ENCODE measurements at regions not wholly inside any gene's neighbourhood (a gene's known extent, or its start where the extent isn't known, plus 50 kb on each side); places are given as distances from the start of the nearest gene placed in this dataset.
"Not testable (repeated sequence)": the region's sequence is repeated elsewhere in the genome, so short reads cannot be mapped to it uniquely, and the experiment has no call there.

DNA sequence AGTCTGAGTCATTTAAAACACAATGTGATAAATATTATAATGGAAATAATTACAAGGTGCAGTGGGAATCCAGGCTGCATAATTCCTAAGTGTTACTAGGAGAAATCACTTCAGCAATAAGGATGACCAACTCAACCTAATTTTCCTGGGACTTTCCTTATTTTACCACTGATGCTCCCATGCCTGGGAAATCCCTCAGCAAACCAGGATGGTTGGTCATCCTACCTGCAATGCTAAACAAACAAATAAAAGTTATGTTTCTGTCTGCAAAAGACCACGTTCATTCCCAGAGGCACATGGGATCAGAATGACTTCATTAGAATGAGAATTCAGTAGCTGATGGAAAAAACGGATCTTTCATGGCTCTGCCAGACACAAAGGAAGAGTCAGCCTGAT, 130.8 kb upstream of the RAP1B start:
- no peak for DNase-seq

DNA sequence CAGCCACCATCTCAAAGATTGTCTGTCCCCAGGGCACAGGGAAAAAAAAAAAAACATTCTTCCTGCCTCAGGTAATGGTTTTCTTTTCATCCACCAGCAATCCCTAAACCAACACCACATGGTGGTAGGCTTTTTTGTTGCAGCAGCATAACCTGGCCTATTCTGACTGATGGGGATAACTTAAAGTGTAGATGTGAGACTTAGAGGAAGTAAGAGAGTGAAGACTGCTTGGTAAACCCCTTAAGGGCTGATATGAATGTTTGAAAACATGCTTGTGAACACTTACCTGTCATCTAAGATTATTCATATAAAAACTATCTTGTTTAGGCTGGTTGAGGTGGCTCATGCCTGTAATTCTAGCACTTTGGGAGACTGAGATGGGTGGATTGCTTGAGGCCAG, 130.2 kb upstream of the RAP1B start:
- no peak for DNase-seq

DNA sequence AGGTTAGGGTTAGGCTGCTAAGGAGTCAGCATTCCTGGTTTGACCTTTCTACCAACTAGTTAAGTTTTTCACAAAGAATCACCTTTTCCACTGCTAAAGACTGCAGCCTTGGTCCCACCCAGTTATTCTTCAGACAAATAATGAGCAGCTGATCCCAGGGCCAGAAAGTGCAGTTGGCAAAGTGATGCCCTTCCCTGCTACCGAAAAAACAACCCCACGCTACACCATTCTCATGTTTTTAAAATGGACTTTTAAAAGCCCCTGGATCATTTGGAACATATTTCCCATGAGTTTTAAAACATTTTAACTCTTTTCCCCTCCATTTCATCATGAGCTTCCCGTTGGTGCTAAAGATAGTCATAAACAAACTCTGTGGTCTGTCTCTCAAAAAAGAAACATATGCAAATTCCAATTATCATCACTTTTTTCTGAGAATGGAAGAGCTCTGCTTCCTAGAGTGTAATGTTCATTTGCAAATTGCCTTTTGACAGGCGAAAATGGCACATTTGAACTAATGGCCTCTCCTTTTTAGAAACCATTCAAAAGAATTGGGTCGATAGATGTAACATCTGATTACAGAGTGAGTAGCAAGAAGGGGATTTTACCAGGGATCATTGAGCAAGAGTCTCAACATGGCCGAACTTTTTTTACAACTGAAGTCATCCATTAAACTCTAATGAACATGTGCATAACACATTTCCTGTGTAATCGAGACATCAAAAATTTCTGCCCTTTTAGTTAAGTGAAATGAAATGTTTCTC, 129.3 kb upstream of the RAP1B start:
- DNase-seq, result no peak

DNA sequence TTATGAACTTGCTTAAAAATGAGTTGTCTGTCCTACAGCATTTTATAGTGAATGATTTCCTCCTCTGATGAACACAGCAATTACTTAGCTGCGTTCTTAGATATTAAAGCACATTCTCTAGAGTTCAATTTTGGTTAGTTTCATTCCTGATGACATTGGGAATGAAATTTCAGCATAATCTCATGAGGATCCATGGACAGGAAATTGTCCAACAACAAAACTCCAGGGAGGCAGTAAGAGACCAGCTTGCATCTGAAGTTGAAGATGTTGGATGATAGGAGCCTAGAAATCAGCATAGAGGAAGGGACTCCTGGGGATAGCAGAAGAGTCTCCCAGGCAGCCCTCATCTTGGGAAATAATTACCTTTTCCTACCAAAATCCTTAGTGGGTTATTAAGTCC, 128.7 kb upstream of the RAP1B start:
- DNase-seq, result no peak

DNA sequence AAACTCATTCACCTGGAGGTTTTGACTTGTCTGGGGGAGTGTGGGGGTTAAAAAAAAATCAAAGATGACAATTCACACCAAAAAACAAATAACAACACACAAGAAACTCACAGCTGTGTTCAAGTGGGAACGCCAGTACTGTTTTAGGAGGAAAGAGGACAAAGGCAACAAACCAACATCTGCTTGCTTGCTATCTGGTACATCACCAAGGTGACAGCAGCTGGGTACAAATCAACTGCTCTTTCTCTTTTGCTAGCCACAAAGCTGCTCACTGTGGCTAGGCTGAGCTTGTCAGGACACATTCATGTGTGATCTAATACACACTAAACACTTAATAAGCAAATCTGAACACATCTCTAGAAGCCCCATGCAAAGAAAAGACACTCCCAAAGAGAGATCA, 128.0 kb upstream of the RAP1B start:
- no peak for DNase-seq

DNA sequence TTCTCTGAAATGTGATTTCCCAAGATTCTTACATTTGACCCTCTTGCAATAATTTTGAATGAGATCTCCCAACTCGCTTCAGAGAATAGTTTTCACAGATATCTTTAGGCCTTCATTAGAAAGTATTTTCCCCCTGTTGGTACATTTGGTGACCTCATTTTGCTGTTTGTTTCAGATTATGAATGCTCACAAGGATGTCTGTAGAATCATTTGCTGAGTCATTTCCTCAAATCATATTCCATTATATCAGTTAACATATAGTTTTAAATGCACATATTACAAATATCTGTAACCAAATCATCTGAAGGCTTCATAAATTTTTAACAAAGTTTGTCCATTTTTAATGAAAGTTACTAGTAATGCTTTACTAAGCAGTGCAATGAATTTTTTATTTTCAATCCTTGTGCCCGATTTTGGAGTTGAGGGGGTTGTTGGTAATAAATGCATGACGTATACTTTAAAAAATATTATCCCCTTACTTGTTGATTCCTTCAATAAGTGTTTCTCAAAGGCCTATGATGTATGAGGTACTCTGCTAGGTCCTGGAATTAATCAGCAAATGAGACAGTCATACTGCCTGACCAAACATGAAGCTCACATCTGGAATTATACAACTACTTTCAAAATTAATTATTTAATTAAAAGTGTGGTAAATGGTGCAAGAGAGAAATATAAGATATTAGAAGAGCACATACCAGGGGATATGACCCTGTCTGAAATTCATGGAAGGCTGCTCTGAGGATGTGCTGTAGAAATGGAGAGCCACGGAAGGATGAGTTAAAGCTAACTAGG, 126.9 kb upstream of the RAP1B start:
- DNase-seq, result no peak

DNA sequence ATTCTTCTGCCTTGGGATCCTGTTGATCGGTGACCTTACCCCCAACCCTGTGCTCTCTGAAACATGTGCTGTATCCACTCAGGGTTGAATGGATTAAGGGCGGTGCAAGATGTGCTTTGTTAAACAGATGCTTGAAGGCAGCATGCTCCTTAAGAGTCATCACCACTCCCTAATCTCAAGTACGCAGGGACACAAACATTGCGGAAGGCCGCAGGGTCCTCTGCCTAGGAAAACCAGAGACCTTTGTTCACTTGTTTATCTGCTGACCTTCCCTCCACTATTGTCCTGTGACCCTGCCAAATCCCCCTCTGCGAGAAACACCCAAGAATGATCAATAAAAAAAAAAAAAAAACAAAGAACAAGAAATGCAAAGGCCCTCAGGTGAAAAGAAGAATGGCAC, 126.1 kb upstream of the RAP1B start:
- not testable (repeated sequence) for DNase-seq

DNA sequence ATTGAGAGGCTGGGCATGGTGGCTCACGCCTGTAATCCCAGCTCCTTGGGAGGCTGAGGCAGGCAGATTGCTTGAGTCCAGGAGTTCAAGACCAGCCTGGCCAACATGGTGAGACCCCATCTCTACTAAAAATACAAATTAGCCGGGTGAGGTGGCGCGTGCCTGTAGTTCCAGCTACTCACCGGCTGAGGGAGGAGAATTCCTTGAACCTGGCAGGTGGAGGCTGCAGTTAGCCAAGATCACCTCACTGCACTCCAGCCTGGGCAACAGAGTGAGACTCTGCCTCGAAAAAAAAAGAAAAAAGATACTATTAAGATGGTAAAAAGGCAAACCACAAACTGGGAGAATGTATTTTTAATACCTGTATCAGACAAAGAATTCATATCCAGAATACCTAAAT, 124.2 kb upstream of the RAP1B start:
- DNase-seq, result not testable (repeated sequence)

DNA sequence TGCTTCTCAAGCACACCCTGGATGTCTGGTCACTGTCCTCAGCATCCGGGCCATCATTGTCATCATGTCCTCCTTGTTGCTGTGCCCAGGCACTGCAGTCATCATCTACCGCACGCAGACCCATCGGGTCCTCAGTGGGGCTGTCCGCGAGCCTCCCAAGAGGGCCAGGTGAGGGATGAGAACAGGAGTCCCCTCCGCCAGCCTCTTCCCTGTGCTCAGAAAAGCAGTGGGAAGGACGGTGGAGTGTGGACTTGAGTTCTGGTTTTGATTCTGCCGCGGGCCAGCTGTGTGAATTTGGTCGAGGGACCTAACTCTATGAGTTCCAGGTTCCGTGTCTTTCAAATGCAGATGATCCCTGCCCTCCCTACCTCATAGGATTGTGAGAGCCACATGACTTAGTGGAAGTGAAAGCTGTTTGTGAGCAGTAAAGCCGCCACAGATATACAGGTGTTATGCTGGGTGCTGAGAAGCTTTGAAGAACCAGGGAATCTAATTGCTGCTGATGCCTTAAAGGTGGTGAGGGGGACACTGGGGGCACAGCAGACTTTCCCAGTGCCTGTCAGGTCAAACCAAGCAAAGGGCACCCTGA, 122.9 kb upstream of the RAP1B start:
- DNase-seq, result no peak

DNA sequence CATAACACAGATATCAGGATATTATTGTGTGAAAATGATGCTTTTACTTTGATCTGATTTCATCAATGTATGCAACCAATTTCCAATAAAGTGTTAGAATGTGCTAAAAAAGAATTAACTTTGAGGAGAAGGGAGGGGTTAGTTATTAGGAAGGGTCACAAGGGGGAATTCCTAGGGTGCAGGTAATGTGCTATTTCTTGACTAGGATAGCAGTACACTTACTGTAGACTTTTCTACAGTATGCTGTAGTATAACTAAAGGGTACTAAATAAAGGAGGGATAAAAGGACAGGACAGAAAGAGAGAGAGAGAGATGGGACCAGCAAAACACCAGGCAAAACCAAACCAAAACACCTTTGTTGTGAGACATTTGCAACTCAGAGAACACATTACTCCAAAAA, 121.4 kb upstream of the RAP1B start:
- DNase-seq, result no peak

DNA sequence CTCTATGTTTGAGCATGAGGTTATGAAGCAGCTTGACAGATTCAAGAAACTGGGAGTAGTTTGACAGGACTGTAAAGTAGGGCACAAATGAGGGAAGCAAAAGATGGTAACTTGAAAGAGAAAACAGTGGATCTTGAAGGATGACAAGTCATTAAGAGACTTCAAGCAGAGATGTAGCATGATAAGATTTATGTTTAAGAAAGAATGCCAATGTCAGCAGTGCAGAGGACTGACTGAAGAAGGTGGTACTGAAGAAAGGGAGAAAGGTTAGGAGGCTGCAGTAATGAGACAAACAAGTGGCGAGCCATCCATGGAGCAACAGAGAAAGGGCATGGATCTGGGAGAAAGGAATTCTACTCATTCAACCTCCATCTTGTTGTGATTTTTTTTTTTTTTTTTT, 120.2 kb upstream of the RAP1B start:
- no peak for DNase-seq

DNA sequence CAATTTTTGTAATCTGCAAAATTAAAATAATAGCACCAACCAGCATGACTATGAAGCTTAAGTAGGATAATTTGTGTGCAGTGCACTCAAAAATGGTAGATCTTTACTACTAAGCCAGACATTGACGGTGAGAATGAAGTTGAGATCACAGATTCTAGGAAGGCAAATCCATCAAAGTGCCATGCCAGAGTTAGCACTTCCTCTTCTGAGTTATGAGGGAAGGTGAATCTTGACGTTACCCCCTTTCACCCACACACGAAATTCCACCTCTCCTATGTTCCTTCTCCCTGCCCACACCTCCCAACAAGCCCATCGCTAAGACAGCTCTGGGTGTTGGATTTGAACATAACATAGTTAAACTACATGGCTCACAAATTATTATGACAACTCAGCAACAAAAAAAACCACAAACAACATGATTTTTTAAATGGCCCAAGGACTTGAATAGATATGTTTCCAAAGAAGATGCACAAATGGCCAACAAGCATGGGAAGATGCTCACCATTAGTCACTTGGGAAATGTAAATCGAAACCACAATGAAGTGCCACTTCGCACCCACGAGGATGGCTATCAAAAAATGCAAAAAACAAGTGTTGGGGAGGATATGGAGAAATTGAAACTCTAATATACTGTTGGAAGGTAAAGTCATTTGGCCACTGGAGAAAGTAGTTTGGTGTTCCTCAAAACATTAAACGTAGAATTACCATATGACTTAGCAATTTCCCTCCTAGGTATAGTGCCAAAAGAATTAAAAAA, 119.3 kb upstream of the RAP1B start:
- no peak for DNase-seq

DNA sequence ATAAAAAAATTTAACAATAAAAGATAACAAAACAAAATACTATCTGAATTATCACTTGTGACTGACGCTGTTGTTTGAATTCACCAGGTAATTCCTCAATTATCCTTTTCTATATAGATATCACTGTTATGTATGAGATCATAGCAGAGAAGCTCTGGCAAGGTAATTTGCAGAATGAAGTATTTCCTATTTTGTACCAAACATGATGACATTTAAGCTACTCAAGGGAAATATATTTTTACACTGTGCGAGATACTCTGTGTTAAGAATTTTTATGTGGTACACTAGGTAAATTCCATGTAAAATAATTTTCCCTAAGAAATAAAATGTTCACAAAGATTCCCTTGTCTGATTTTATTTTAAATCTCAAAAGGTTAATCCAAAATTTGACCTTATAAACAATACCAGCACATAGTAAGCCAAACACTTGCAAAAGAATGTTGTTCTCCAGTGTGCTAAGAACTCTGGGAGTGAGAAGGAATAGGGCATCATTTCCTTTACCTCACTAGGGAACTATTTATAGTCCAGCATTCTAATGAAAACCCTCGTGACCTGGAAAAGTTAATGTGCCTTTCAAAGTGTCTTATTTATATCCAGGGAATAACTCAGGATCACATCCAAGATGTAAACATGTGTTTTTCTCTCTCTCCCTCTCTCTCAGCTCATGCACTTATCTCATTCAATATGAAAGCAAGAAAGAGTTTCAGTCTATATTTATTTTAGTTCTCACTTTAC, 115.2 kb upstream of the RAP1B start:
- no peak for DNase-seq

DNA sequence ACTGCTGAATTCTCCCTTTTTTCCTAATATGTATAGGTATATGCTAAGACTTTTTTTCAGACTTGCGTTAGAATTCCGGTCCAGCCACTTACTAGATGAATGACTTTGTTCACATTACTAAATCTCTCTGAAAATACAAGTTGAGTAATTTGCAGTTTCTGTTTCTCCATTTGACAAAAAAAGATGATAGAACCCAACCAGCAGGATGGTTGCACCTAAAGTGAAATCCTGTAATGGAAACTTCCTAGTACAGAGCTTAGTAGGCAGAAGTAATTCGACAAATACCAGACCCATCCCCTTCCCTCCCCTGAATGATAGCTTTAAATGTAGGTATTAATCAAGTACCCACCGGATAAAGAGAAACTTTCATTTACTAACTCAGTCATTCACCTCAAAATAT, 113.6 kb upstream of the RAP1B start:
- no peak for DNase-seq

DNA sequence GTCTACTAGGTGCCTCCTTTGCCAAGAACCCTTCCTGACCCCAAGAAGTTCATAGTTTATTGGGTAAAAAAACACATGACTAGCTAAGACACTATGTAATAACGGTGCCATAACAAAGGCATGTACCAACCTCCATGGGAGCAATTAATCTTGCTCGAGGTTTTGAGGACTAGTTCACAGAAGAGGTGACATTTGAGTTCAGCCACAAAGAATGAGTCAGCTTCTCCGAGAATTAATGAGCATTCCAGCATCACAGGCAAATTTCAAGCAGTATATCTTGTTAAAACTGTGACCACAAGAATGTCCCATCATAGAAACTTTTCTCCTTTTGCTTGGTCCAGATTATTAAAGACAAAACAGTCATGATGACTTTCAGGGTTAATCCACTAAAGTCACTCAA, 113.0 kb upstream of the RAP1B start:
- no peak for DNase-seq

DNA sequence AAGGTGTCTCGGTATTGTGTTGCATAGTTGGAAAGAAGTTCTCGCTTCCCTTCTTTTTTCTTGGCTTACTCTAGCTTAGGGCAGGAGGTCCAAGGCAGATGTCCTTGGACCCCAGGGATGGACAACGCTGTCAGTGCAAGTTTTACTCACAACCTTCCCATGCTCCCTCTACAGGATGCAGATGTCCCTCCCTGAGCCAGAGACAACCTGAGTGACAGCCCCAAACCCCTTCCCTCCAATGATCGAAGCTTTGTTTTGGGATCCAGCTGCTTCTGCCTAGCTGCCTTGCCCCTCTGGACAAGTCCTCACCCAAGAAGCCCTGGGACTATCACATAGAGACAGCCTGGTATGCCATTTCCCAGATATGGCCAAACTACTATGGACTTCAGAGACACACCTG, 112.0 kb upstream of the RAP1B start:
- no peak for DNase-seq

DNA sequence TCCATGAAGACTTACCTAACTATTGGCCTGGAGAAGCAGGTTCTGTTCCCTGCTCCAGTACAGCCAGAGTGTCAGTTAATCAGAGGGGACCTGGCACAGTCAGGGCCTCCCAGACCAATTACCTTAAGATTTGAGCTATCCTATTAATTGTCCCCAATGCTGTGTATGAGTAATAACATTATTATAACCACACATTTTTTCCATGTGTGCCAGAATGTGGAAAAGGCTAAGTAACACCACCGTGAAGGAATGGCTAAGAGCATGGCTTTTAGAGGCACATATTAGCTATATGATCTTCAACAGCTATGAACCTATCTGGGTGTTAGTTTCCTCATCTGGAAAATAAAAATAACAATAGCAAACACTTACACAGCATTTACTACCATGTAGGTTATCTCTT, 111.1 kb upstream of the RAP1B start:
- DNase-seq, result no peak

DNA sequence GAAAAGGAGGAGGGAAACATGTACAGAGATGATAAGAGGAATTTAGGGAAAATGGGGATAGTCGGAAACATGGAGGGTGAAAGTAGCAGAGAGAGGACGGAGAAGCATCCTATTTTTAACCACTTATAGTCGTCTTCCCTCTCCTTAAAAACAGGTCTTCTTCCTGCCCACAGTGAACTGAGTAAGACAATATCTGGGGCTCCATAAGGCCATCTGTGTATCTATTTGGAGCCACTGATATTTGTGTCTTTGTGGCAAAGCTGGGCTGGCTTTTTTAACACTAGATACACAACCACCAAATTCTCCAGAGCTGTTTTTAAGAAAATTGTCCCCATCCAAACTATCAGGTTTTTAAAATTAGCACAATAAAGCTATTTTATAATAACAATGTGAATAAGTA, 109.5 kb upstream of the RAP1B start:
- DNase-seq, result no peak

DNA sequence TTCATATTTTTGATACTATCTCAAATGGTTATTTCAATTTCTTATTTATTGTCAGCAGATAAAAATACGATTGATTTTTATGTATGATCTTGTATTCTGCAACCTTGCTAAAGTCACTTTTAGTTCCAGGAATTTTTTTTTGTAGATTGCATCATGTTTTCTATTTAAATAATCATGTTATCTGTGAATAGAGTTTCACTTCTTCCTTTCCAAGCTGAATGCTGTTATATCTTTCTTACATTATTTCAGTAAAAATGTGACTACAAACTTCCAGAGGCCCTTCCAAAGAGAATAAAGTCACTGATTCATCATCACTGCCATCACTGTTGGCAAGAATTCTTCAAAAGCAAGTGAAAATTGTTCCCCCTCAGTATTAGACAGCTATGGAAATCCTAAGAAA, 104.7 kb upstream of the RAP1B start:
- no peak for DNase-seq

DNA sequence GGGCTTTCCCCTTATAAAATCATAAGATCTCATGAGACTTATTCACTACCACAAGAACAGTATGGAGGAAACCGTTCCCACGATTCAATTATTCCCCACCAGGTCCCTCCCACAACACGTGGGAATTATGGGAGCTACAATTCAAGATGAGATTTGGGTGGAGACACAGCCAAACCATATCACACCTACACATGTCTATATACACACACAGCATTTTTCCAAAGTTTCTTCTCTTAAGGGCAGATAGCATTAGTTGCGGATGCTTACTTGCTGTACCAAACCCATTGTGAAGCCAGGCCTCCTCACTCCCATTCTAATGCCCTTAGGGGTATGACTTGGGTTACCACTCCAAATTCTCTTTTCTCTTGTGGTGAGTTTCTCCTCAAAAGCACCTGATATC, 104.1 kb upstream of the RAP1B start:
- no peak for DNase-seq

DNA sequence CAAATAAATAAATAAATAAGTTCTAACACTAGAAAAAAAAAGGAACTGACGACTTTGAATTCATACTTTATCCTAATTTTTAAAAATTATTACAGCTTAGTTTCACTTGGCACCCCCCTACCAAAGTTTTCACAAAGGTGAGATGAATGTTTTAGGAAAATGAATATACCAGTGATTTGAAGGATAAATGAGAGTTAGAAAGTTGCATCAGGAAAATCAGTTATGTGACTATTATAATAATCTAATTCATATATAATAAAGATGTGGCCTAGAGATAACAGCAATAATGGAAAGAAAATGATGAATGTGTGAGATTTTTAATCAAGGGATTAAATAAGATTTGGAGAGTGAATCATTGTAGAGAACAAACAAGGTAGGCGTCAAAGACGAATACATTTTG, 103.0 kb upstream of the RAP1B start:
- DNase-seq, result no peak

DNA sequence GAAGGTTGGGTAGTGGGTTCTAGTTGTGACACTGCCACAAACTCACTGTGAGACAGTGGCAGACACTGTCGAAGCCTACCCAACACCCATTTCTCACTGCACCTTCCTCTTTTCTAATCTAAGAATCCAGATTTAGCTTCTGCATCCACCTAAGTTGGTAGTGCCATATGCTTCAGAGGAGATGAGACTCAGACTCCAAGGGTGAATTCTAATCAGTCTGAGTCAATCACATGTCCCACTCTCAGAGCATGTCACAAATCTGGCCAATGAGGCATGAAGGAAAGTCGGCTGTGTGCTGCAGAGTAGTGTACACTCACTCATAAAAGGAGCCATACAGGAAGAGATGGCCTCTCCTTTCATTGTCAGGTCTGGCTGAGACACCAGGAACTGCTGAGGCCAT, 102.1 kb upstream of the RAP1B start:
- DNase-seq, result no peak

DNA sequence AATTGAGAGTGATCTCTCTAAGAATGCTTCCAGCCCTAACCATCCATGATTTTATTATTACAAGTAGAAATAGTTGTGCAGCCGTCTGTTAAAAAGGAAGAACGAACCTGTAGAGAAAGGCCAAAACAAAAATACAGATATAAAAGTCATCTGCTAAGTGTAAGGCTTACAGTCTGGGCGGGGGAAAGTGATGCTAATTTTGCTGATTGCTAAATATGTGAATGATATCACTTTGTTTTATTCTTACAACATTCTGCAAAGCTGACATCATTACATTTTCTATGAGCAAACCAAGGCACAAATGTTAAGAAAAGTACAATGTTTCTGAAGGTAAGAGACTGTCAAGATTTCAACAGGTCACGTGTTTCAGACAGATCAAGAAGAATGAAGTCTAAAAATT, 101.5 kb upstream of the RAP1B start:
- no peak for DNase-seq
